ENCODE measurements at regions not wholly inside any gene's neighbourhood (a gene's known extent, or its start where the extent isn't known, plus 50 kb on each side); places are given as distances from the start of the nearest gene placed in this dataset.

DNA sequence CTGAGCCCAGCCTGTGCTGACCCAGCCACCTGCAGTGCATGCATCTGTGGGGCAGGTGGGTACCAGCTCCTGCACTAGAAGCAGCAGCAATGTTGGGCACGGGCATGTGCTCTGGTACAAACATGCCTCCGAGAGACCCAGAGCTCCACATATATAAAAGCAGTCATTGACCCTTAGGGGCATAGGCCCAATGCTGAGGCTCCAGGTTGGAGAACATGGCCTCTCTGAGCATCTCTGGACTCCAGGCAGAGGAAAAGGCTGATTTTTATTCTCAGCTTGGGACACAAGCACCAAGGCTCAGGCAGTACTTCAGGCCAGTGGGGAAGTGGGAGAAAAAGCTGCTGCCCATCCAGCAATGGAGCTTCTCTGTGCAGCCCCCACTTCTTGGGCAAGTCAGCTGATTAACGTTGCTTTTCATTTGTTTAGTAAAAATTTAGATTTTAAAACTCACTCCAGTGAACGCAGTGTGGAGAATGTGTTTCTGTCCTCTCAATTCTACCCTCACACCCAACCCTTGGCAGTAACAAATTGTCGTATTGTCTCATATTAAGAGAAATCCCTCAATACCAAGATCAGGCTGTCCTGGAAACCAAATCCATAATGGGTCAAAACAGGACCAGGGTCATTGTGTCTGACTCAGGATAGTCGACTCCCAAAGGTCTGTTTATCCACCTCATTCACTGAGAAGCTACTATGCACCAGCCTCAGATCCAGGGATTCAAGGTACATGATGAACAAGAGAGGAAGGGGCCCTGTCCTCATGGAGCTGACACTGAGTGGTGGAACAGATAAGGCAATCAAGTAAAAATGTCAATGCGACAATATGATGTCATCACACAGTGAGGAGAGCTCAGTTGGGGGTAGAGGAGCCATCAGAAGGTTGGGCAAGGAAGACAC lies 50.6 kb upstream of the TOP3B start:
- Histone ChIP-seq H3K27ac (no peak overlapping the region), H3K27me3 (peaks cover 4% of the 10 kb centered on the region), H3K9me3 (no peaks in the 10 kb centered on the region), H3K4me3 (no peak overlapping the region), H3K36me3 (no peaks in the 10 kb centered on the region), H3K4me1 (peaks cover 0 to 9% (median 7%) of the 10 kb centered on the region in 3 donors)
- WGBS, 2 donors (ENCODE audit: low coverage in 1 of 2), result 79 to 100% methylated on average over 1 to 5 of the region's 7 CpGs
- no peak for TF ChIP-seq POLR2A (IDR thresholded peaks at IDR 0.05)
- TF ChIP-seq POLR2AphosphoS5 (IDR thresholded peaks at IDR 0.05), result no peak
- TF ChIP-seq EP300 (IDR thresholded peaks at IDR 0.05), result no peak
- TF ChIP-seq, protein P1, sequence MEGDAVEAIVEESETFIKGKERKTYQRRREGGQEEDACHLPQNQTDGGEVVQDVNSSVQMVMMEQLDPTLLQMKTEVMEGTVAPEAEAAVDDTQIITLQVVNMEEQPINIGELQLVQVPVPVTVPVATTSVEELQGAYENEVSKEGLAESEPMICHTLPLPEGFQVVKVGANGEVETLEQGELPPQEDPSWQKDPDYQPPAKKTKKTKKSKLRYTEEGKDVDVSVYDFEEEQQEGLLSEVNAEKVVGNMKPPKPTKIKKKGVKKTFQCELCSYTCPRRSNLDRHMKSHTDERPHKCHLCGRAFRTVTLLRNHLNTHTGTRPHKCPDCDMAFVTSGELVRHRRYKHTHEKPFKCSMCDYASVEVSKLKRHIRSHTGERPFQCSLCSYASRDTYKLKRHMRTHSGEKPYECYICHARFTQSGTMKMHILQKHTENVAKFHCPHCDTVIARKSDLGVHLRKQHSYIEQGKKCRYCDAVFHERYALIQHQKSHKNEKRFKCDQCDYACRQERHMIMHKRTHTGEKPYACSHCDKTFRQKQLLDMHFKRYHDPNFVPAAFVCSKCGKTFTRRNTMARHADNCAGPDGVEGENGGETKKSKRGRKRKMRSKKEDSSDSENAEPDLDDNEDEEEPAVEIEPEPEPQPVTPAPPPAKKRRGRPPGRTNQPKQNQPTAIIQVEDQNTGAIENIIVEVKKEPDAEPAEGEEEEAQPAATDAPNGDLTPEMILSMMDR (IDR thresholded peaks at IDR 0.05), result no peak
- no peak for ATAC-seq

DNA sequence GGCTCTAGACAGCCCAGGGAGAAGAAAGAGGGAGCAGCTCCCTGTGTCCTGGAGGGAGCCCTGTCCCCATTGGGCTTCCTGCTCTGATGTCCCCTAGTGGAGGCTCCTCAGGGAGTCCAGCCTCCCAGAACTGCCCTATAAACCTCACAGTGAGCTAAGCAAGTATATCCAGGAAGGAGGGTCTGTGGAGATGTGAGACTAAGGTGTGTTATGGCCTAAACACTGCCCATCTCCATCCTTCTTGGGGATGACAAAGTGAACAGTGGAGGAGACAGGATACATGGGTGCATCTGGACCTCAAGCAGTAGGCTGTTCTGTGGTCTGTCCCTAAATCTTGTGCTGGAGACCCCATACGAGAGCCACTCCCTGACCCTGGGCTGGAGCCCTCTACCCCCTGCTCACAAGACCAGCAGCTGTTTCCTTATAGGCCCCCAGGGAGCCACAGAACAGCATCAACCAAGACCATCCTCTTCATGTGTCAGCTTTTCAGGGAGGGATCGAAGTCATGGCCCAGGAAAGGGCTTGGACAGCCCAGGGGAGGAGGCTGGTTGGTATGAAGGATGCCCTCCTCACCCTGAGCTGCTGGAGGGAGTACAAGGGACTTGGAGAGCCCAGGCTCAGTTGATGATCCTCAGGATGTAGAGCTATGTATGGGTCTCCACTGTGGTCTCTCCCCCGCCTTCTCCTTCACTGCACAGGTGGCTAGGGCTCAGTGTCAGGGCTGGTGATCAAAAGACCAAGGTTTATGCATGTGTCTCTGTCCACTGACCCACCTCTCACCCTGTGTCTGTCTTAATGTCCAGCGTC lies 49.7 kb upstream of the TOP3B start:
- ATAC-seq, result no peak
- TF ChIP-seq POLR2A (IDR thresholded peaks at IDR 0.05) (no peak), EP300 (IDR thresholded peaks at IDR 0.05) (no peak), POLR2AphosphoS5 (IDR thresholded peaks at IDR 0.05) (no peak)
- TF ChIP-seq, protein P1 (IDR thresholded peaks at IDR 0.05), result no peak

More for the DNA sequence above, 49.7 kb upstream of the TOP3B start:
- WGBS, 2 donors (ENCODE audit: low coverage in 1 of 2), result 80 to 100% methylated on average over 1 to 2 of the region's 4 CpGs
- Histone ChIP-seq H3K27ac (no peak overlapping the region), H3K36me3 (no peaks in the 10 kb centered on the region), H3K27me3 (peaks cover 4% of the 10 kb centered on the region), H3K9me3 (no peaks in the 10 kb centered on the region), H3K4me3 (no peak overlapping the region), H3K4me1 (peaks cover 0 to 9% (median 7%) of the 10 kb centered on the region in 3 donors)

Small RNA genes lying in the stretch of these regions (small RNA-seq; reads per million reads assigned to genes)
- gene AC245452.3 (0 reads per million in 4 donors), gene AC245517.3 (0 reads per million in 4 donors), gene AC245517.5 (0 reads per million in 4 donors), gene IGLVIV-59 (0 reads per million in 4 donors)
